ENCODE measurements at regions not wholly inside any gene's neighbourhood (a gene's known extent, or its start where the extent isn't known, plus 50 kb on each side); places are given as distances from the start of the nearest gene placed in this dataset.
"Not testable (repeated sequence)": the region's sequence is repeated elsewhere in the genome, so short reads cannot be mapped to it uniquely, and the experiment has no call there.

DNA sequence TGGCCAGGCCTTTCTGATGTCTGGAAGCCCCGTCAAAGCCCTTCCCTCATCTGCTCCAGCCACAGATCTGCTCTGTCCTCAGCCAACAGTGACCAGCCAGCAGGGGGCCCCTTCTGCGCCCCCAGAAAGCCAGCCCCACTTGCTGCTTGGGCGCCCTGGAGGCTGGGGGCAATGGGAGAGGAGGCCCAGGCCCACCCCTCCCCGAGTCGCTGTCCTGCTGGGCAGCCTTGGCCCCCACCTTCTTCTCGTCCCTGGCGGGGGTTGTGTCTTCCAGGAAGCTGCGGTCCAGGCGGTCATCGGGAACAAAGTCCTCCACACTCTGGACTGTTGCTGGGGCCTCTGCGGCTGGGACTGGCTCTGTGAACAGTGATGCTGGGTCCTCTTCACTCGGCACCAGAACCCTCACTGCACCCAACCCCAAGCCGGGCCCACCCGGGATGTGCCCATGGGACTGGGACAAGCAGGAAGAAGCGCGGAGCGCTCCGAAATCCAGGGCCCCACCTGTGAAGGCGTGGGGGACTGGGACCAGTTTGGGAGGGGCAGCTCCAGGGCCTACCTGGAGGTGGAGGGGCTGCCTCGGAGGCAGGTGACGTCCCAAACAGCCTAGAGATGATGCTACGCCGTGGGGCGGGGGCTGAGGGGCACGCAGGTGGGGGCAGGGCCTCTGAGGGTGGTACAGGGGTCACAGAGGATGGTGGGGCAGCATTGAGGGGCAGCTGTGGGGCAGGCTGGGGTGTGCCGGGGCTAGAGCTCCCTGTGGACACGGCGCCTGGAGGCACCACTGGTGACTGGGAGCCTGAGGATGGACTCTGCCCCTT lies 257.6 kb downstream of the ANKRD30B start:
- DNase-seq (ENCODE audit: extremely low spot score): no peak
- TF ChIP-seq ELF4 (IDR thresholded peaks at IDR 0.05) (no peak), LEF1 (IDR thresholded peaks at IDR 0.05; ENCODE audit: borderline replicate concordance) (no peak), SP1 (IDR thresholded peaks at IDR 0.05) (no peak), HDGF (IDR thresholded peaks at IDR 0.05; ENCODE audit: borderline replicate concordance) (no peak), SUZ12 (IDR thresholded peaks at IDR 0.05) (no peak), ARNT (IDR thresholded peaks at IDR 0.05) (no peak), TARDBP (IDR thresholded peaks at IDR 0.05) (no peak), L3MBTL2 (conservative IDR thresholded peaks at IDR 0.05) (no peak), ZNF384 (IDR thresholded peaks at IDR 0.05) (no peak), FOXK2 (IDR thresholded peaks at IDR 0.05) (no peak), CTBP1 (IDR thresholded peaks at IDR 0.05; ENCODE audit: borderline replicate concordance) (no peak), FOXM1 (IDR thresholded peaks at IDR 0.05; ENCODE audit: borderline replicate concordance) (no peak), FOXA1 (IDR thresholded peaks at IDR 0.05) (no peak)
- POLR2A ChIA-PET: no interaction called here
- CTCF ChIA-PET: no interaction called here

DNA sequence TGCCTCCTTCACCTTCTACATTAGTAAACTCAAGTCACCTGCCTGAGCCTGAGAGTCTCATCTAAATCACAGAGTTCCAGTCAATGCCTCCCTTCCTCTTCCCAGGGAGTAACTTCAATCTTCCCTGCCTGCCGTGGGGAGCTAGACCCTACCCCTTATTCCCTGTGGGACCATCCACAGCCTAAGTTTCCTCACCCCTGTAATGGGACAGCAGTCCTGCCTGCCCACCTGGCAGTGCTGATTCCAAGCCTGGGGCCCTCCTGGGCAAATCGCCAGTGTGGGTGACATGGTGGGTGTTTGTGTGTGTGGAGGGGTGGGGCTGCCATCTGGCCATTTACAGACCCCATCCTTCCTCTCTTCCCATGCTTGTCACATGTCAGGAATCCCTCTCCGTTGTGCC lies 258.6 kb downstream of the ANKRD30B start:
- CTCF ChIA-PET; DNase-seq (ENCODE audit: extremely low spot score); POLR2A ChIA-PET: not testable (repeated sequence)

DNA sequence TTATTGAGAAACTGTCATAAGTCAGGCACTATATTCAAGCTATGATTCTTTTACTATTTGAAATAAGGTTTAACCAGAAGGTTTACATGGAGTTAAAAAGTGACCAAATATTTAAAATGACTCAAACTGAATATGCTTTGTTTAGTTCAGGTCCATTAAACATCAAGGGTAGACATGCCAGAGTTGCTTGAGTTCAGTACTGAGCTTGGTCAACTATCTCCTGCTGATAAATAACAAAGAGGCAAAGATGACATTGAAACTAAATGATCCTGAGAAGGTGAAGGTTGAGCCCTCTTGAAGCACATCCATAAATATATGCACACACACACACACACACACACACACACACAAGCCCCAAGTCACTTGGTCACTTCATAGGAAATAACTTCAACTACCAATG lies 278.1 kb downstream of the ANKRD30B start:
- POLR2A ChIA-PET; DNase-seq (ENCODE audit: extremely low spot score); CTCF ChIA-PET: not testable (repeated sequence)

DNA sequence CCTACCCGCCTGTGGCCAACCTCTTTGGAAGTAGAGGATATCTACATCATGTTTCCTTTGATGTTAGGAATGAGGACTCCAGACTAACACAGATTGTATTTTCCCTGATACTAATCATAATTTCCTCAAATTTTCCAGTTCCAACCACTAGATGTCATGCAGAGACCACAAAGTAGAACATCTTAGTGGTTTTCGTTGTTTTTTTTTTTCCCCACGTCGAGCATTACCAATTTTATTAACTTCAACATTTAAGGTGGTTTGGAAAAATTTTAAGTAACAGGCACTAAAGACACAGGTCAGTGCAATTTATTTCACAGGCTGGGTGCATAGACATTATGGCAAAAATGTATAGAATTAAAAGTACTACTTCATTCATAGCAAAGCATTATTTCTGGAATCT lies 280.1 kb downstream of the ANKRD30B start:
- DNase-seq (ENCODE audit: extremely low spot score); POLR2A ChIA-PET; CTCF ChIA-PET: not testable (repeated sequence)

DNA sequence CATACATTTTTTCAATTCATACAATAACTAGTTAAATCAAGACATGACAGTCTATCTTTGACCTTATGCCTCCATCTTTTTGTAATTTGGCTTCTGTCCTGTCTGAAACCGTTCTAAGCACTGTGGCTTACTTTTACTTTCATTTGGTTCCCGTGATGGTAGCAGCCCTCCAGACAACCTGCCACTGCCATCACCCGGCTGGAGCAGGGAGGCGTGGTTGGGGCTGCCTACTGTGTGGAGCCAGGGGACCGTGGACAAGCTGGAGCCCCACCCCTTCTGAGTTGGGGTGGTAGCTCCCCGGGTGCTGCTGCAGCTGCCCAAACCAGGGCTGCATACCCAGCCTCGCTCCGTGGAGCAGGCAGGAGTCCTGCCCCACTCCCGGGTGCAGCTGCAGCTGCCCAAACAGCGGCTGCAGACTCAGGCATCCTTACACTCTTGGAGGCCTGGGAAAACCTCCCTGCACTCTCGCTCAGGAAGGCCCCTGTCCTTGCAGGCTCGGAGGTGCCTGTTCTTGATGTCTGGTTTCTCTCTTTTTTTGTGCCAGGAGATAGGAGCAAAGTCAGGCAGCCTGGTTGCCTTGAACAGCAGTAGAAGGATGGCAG lies 312.4 kb downstream of the ANKRD30B start:
- POLR2A ChIA-PET; DNase-seq (ENCODE audit: extremely low spot score); CTCF ChIA-PET: not testable (repeated sequence)

DNA sequence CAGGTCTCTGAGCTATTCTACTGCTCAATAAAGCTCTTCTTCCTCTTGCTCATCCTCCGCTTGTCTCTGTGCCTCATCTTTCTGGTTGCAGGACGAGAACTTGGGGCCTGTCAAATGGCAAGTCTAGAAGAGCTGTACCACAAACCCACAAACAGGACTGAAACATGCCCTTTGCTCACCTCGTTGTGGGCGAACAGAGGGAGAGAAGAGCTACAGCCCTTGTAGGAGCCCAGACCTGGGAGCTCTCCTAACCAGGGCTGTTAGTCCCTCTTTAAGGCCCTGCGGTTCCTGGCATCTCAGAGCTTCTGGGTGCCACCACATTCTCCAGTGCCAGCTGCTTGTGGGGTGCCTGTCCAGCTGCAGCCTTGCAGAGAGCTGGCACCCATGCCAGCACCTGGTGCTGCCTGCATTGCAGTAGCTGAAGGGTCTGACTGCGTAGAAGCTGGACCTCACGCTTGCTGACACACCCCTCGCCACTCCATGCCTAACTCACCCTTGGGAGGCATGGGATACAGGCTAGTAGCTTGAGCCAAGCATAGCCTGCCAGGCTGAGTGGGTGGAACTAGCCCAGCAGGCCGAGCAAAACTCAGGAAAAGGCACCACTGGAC lies 313.4 kb downstream of the ANKRD30B start:
- POLR2A ChIA-PET; CTCF ChIA-PET; DNase-seq (ENCODE audit: extremely low spot score): not testable (repeated sequence)

DNA sequence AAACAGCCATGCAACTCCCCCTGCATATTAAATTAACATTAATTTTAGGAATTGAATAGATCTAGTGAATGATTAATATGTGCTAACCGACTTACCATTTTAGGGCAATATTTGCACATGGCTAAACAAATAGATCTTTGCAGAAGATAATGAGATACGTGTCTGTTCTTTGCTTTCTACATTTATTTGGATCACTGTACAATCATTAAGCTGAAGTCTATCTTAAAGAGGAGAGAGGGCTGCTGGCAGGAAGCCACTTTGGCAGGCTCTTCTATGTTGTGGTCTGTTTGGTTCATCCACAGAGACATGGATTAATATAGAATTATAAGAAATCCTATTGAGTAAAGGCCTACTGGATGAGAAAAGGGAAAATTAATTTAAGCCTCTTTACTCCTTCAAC lies 318.5 kb downstream of the ANKRD30B start:
- DNase-seq (ENCODE audit: extremely low spot score); CTCF ChIA-PET; POLR2A ChIA-PET: not testable (repeated sequence)

DNA sequence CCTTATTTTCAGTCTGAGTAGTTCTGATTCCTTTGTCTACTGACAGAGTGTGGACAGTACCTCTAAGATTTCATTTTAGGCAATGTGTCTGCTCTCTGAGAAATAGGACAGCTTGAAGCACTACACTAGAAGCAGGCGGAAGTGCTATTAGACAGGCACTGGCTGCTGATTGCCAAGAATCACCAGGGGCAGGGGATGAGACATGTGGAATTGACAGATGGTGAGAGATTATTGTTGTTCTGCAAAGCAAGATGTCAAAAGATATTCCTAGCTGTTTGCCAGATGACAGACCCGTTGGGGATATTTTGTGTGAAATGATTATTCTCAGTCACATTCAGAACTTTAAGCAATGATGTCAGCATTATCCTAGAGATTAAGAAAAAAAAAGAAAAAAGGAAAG lies 323.3 kb downstream of the ANKRD30B start:
- POLR2A ChIA-PET; DNase-seq (ENCODE audit: extremely low spot score); CTCF ChIA-PET: not testable (repeated sequence)
